ENCODE measurements at regions not wholly inside any gene's neighbourhood (a gene's known extent, or its start where the extent isn't known, plus 50 kb on each side); places are given as distances from the start of the nearest gene placed in this dataset.

DNA sequence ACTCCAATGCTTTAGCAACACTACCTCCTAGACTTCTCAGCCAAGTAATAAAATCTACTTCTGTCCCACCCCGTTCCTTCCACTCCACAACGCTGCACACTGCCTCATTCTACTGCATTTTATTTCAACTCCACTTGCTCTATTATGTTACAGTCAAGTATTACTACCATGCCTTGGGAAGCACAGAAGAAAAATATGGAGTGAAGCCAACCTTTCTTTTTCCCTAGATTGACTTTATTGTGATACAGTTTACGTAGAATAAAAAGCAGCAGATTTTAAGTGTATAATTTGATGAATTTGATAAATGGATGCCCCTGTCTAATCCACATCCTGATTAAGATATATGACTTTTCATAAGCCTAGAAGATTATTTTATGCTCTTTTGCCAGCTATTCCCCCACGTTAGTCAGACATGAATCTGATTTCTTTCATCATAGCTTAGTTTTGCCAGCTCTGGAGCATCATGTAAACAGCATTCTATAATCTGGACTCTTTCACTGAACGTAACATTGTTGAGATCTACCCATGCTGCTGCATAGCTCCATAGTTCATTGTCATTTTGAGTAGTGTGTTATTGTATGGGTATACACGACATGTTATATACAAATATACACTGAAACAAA, 676.8 kb upstream of the RAB6C start:
- intact Hi-C loops (cut with micrococcal nuclease; ENCODE audit: unreplicated experiment), result no loop called here
- WGBS (ENCODE audit: low lambda C conversion rate), result 6% methylated on average over 6 of the region's 6 CpGs
- peaks cover 3 to 31% of the 10 kb centered on the region in 2 experiments; a peak in 2 of 5 replicates for H3K27me3 ChIP-seq (ENCODE audit: control insufficient read depth in 1 of 2, insufficient read depth in 2 of 2, low read length in 2 of 2)
- no peaks in the 10 kb centered on the region for H3K79me2 ChIP-seq (ENCODE audit: insufficient read depth, low read length)
- DNase-seq (ENCODE audit: low spot score), result no peak
- no peak overlapping the region for H3K9ac ChIP-seq (ENCODE audit: insufficient read depth, low read depth, low read length)
- H3K9me3 ChIP-seq (ENCODE audit: low read length), result no peaks in the 10 kb centered on the region
- H2AFZ ChIP-seq (ENCODE audit: low read length), result no peak overlapping the region
- POLR2A ChIA-PET, result no interaction called here
- no peak for FAIRE-seq
- no peak overlapping the region for H3K4me2 ChIP-seq (ENCODE audit: low read depth, low read length)
- ATAC-seq, result no peak
- TF ChIP-seq HNF4A (CRISPR knock-in tag; IDR thresholded peaks at IDR 0.05) (no peak), ADNP (CRISPR knock-in tag; IDR thresholded peaks at IDR 0.05) (no peak), NR2F1 (CRISPR knock-in tag; IDR thresholded peaks at IDR 0.05) (no peak), IKZF4 (CRISPR knock-in tag; IDR thresholded peaks at IDR 0.05; ENCODE audit: borderline replicate concordance, low read depth, not compliant biosample characterization) (no peak), EP300 (IDR thresholded peaks at IDR 0.05; ENCODE audit: low read depth in 2 of 2, low read length in 2 of 2) (no peak), EP300 (CRISPR knock-in tag; IDR thresholded peaks at IDR 0.05; ENCODE audit: borderline replicate concordance) (no peak), XBP1 (CRISPR knock-in tag; IDR thresholded peaks at IDR 0.05) (no peak), THRA (CRISPR knock-in tag; IDR thresholded peaks at IDR 0.05; ENCODE audit: borderline replicate concordance) (no peak)
- no peaks in the 10 kb centered on the region for H3K4me1 ChIP-seq (ENCODE audit: insufficient read depth, low read length)
- no peak overlapping the region for H3K4me3 ChIP-seq (replicated peaks in 1 of 3; ENCODE audit: insufficient read depth in 1 of 3, low read depth in 2 of 3, low read length in 3 of 3)
- CTCF ChIA-PET (ENCODE audit: low intra/inter-chr PET ratio, low total read pairs), result no interaction called here
- no peaks in the 10 kb centered on the region for H3K36me3 ChIP-seq (replicated peaks in 1 of 2; ENCODE audit: control insufficient read depth in 1 of 2, insufficient read depth in 2 of 2, low read length in 2 of 2)
- in situ Hi-C loops (cut with HindIII; ENCODE audit: extremely low pct_ligation_motif_present, low pct_unique_long_range_greater_than_20kb), result no loop called here
- H4K20me1 ChIP-seq (ENCODE audit: insufficient read depth, low read length), result no peaks in the 10 kb centered on the region
- no peak overlapping the region for H3K27ac ChIP-seq (ENCODE audit: extremely low read length, insufficient read depth, low read length)
- no TSS peak for BruUV-seq (replicated peaks)
